ENCODE measurements at regions not wholly inside any gene's neighbourhood (a gene's known extent, or its start where the extent isn't known, plus 50 kb on each side); places are given as distances from the start of the nearest gene placed in this dataset.
A peak's percentile ranks its signal among the peaks of the same experiment; 100 is the strongest.

GRCh38 chr14:82073547-82073946, 539.9 kb upstream of the SEL1L start:
- intact Hi-C loops (cut with DNase I): no loop called here
- no peak for ATAC-seq
- no peak for DNase-seq

GRCh38 chr14:82075566-82075965, 541.9 kb upstream of the SEL1L start:
- ATAC-seq (no peak), DNase-seq (peak; percentile 43)
- intact Hi-C loops (cut with DNase I): no loop called here

GRCh38 chr14:82079553-82079952, 545.9 kb upstream of the SEL1L start:
- intact Hi-C loops (cut with DNase I): no loop called here
- no peak for DNase-seq
- ATAC-seq: no peak

- ATAC-seq: no peak
- intact Hi-C loops (cut with DNase I): no loop called here
- no peak for DNase-seq
Measured at GRCh38 chr14:82080370-82080769, 546.7 kb upstream of the SEL1L start.

- DNase-seq (no peak), ATAC-seq (no peak)
- intact Hi-C loops (cut with DNase I): no loop called here
Measured at GRCh38 chr14:82084813-82085212, 551.2 kb upstream of the SEL1L start.

GRCh38 chr14:82091097-82091496, 557.4 kb upstream of the SEL1L start:
- DNase-seq (no peak), ATAC-seq (no peak)
- intact Hi-C loops (cut with DNase I): no loop called here

- intact Hi-C loops (cut with DNase I): no loop called here
- ATAC-seq (no peak), DNase-seq (no peak)
Measured at GRCh38 chr14:82094829-82095345, 561.2 kb upstream of the SEL1L start.

GRCh38 chr14:82104013-82104412, 570.4 kb upstream of the SEL1L start:
- ATAC-seq: no peak
- intact Hi-C loops (cut with DNase I): no loop called here

GRCh38 chr14:82112210-82112839, 578.7 kb upstream of the SEL1L start:
- DNase-seq (no peak), ATAC-seq (no peak)
- intact Hi-C loops (cut with DNase I): no loop called here

More at GRCh38 chr14:82104013-82104412, 570.4 kb upstream of the SEL1L start:
- DNase-seq: no peak

GRCh38 chr14:82113007-82113406, 579.4 kb upstream of the SEL1L start:
- intact Hi-C loops (cut with DNase I): no loop called here
- no peak for ATAC-seq
- DNase-seq: no peak

- intact Hi-C loops (cut with DNase I): no loop called here
- no peak for ATAC-seq
- DNase-seq: no peak
Measured at GRCh38 chr14:82113710-82114109, 580.1 kb upstream of the SEL1L start.

- intact Hi-C loops (cut with DNase I): no loop called here
- ATAC-seq (no peak), DNase-seq (no peak)
Measured at GRCh38 chr14:82116721-82117120, 583.1 kb upstream of the SEL1L start.

- intact Hi-C loops (cut with DNase I): no loop called here
- DNase-seq: no peak
- ATAC-seq: no peak
Measured at GRCh38 chr14:82122655-82123054, 589.0 kb upstream of the SEL1L start.

GRCh38 chr14:82124511-82124910, 590.9 kb upstream of the SEL1L start:
- intact Hi-C loops (cut with DNase I): no loop called here
- DNase-seq: no peak
- ATAC-seq: no peak

- DNase-seq (no peak), ATAC-seq (no peak)
- intact Hi-C loops (cut with DNase I): no loop called here
Measured at GRCh38 chr14:82126006-82126405, 592.4 kb upstream of the SEL1L start.

GRCh38 chr14:82134411-82134810, 600.8 kb upstream of the SEL1L start:
- intact Hi-C loops (cut with DNase I): no loop called here
- ATAC-seq (no peak), DNase-seq (no peak)

- no peak for DNase-seq
- intact Hi-C loops (cut with DNase I): no loop called here
- no peak for ATAC-seq
Measured at GRCh38 chr14:82138431-82138830, 604.8 kb upstream of the SEL1L start.

GRCh38 chr14:82146846-82147245, 613.2 kb upstream of the SEL1L start:
- no peak for ATAC-seq
- intact Hi-C loops (cut with DNase I): no loop called here

GRCh38 chr14:82153689-82154088, 620.0 kb upstream of the SEL1L start:
- no peak for ATAC-seq
- no peak for DNase-seq
- intact Hi-C loops (cut with DNase I): no loop called here

More at GRCh38 chr14:82146846-82147245, 613.2 kb upstream of the SEL1L start:
- no peak for DNase-seq

- no peak for ATAC-seq
- intact Hi-C loops (cut with DNase I): no loop called here
Measured at GRCh38 chr14:82159624-82160023, 626.0 kb upstream of the SEL1L start.

GRCh38 chr14:82180139-82180538, 646.5 kb upstream of the SEL1L start:
- intact Hi-C loops (cut with DNase I): no loop called here
- DNase-seq: no peak
- ATAC-seq: no peak

More at GRCh38 chr14:82159624-82160023, 626.0 kb upstream of the SEL1L start:
- DNase-seq: no peak

- intact Hi-C loops (cut with DNase I): no loop called here
- DNase-seq (no peak), ATAC-seq (no peak)
Measured at GRCh38 chr14:82182646-82183045, 649.0 kb upstream of the SEL1L start.

Data from left cardiac atrium (tissue), 4 donors.